Kidney (tissue), 13 donors: ENCODE measurements at regions not wholly inside any gene's neighbourhood (a gene's known extent, or its start where the extent isn't known, plus 50 kb on each side); places are given as distances from the start of the nearest gene placed in this dataset.

ENCODE experiments used
- DNase-seq, 5 donors: peaks; one replicate each; pipeline ENCODE4 v3.0.0-alpha.2; 2013 to 2020
- FAIRE-seq: peaks from 2 replicates; lab custom pipeline; 2012; peaks lifted over from hg19 to GRCh38; lab: Jason Lieb, UNC
- H3K27ac ChIP-seq, 2 donors: one replicate each; pipeline ENCODE4 v1.7.0; 2013; ENCODE audit warnings: low read depth in 2 of 2, low read length in 2 of 2, inconsistent platforms in 1 of 2
- H3K27me3 ChIP-seq: one replicate; pipeline ENCODE4 v1.7.1; 2013; ENCODE audit warnings: low read length, inconsistent platforms; ENCODE audit not compliant: control insufficient read depth, insufficient read depth
- H3K36me3 ChIP-seq, 3 donors: one replicate each; pipeline versions ENCODE4 v1.7.0 to v1.7.1; 2013; ENCODE audit warnings: low read length in 3 of 3, control low read depth in 1 of 3, inconsistent platforms in 1 of 3; ENCODE audit not compliant: insufficient read depth in 3 of 3, control insufficient read depth in 2 of 3
- H3K4me1 ChIP-seq, 3 donors: one replicate each; pipeline versions ENCODE4 v1.7.0 to v1.7.1; 2013; ENCODE audit warnings: low read length in 3 of 3, inconsistent platforms in 1 of 3, low read depth in 1 of 3; ENCODE audit not compliant: control insufficient read depth in 2 of 3, insufficient read depth in 2 of 3
- H3K4me3 ChIP-seq, 3 donors: one replicate each; pipeline versions ENCODE4 v1.7.0 to v1.8.1; 2013; ENCODE audit warnings: low read length in 3 of 3, control low read depth in 1 of 3, inconsistent platforms in 1 of 3
- H3K9ac ChIP-seq, 3 donors: one replicate each; pipeline versions ENCODE4 v1.7.0 to v1.7.1; 2013; ENCODE audit warnings: low read length in 3 of 3, control low read depth in 1 of 3, inconsistent platforms in 1 of 3
- H3K9me3 ChIP-seq, 3 donors: one replicate each; pipeline versions ENCODE4 v1.7.0 to v1.7.1; 2013; ENCODE audit warnings: low read length in 3 of 3, control low read depth in 1 of 3, inconsistent platforms in 1 of 3; ENCODE audit not compliant: control insufficient read depth in 2 of 3, insufficient read depth in 1 of 3
- CTCF ChIP-seq: IDR thresholded peaks from 3 replicates; pipeline ENCODE4 v1.5.1; 2012; ENCODE audit warnings: mild to moderate bottlenecking, moderate library complexity, borderline replicate concordance; ENCODE audit not compliant: insufficient read depth; ENCODE audit errors: extremely low read depth
- intact Hi-C: fragments of 100-400 bp; cut with DNase I; formaldehyde crosslinking; loops from one replicate; pipeline ENCODE4 v1.11.1; 2022
- donor health status: control.
- donor health status: control.
- donor health status: control.
- donor health status: control.
- donor health status: control.
- donor health status: DM: yes; HTN: yes; CAD: no.
- donor health status: Normal renal cell carcinoma (clear cell type).

DNA sequence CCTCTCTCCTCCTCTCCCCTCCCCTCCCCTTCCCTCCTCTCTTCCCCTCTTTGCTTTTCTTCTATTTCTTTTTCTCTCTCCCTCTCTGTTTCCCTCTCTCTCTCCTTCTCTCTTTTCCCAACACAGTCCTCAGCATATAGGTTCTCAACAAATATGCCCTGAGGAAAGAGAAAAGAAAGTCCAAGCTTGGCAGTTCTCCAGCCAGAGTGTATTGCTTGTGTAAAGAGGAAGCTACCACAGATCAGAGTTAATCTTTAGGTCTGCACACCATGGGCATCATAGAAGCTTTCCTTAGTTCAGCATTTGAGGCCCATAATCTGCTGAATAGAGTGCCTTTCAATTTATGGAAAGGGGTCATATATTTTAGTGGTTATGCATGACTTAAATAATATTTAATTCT, 382.8 kb upstream of the WWC1 start:
- no peak overlapping the region for H3K4me3 ChIP-seq
- TF ChIP-seq CTCF, result no peak
- intact Hi-C loops, result no loop called here
- H3K4me1 ChIP-seq, result no peaks in the 10 kb centered on the region
- H3K9ac ChIP-seq, result no peak overlapping the region
- H3K27me3 ChIP-seq, result no peaks in the 10 kb centered on the region
- FAIRE-seq (no peak), DNase-seq (peak in 1 of 5 donors; percentile 25)
- no peak overlapping the region for H3K27ac ChIP-seq
- H3K9me3 ChIP-seq, result no peaks in the 10 kb centered on the region
- no peaks in the 10 kb centered on the region for H3K36me3 ChIP-seq

DNA sequence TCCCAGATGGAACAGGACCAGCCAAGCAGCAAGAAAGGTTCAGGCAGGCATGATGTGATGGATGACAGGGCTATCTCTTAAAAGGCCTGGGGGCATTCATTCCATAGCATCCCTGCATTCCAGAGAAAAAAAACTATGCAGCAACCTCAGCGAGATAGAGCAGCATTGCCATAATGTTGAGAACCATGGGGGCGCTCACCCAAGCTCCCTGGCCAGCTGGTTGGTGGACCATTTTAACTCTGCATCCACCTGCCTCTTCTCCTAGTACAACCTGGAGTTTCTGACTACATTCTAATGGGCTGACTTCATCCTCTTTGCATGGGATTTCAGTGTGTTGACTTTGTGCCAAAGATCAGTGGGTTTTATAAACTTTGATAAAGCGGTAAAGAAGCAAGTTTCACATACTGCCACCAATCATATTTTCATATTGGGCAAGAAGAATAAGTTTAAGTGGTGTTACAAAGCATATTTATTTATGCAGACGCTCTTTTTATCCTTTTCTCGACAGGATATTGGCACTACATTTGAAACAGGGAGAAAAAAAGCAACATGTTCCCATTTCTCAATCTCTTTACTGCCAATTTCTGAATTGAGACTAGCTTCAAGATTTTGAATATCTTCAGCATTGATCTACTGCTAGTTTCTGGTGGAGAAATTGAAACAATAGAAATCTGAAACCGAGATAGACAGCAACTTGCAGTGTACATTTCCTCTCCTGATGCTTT, 378.3 kb upstream of the WWC1 start:
- DNase-seq (peak in 1 of 5 donors; percentile 38), FAIRE-seq (no peak)
- no peaks in the 10 kb centered on the region for H3K4me1 ChIP-seq
- no peaks in the 10 kb centered on the region for H3K9me3 ChIP-seq
- no peaks in the 10 kb centered on the region for H3K36me3 ChIP-seq
- H3K4me3 ChIP-seq, result no peak overlapping the region
- H3K9ac ChIP-seq, result no peak overlapping the region
- no peaks in the 10 kb centered on the region for H3K27me3 ChIP-seq
- H3K27ac ChIP-seq, result no peak overlapping the region
- intact Hi-C loops, result no loop called here
- no peak for TF ChIP-seq CTCF

DNA sequence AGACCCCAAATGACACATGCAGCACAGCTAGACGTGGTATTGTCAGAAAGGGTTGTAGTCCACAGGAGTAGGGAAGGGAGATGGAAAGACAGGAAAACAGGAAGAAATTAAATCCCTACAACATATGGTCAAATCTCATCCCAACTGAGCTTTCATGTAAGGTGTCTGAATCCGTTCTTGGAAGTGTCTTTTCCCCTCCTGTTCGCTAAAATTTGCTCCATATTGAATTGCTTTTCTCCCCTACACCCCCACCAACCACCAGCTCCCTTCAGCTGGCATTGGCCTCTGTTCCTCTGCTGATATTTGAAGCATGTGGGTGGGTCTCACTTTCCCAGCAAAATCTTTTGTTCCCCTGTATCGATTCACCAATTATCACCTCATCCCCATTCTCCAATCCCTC, 376.2 kb upstream of the WWC1 start:
- FAIRE-seq (no peak), DNase-seq (no peak)
- no peaks in the 10 kb centered on the region for H3K27me3 ChIP-seq
- no peak for TF ChIP-seq CTCF
- H3K27ac ChIP-seq, result no peak overlapping the region
- H3K36me3 ChIP-seq, result no peaks in the 10 kb centered on the region
- no peak overlapping the region for H3K4me3 ChIP-seq
- H3K4me1 ChIP-seq, result peaks cover 0 to 2% (median 0%) of the 10 kb centered on the region in 3 donors
- intact Hi-C loops, result no loop called here
- H3K9me3 ChIP-seq, result no peaks in the 10 kb centered on the region
- no peak overlapping the region for H3K9ac ChIP-seq
